ENCODE measurements at regions not wholly inside any gene's neighbourhood (a gene's known extent, or its start where the extent isn't known, plus 50 kb on each side); places are given as distances from the start of the nearest gene placed in this dataset.
"Not testable (repeated sequence)": the region's sequence is repeated elsewhere in the genome, so short reads cannot be mapped to it uniquely, and the experiment has no call there.

GRCh38 chr6:164339442-164339841 lies 924.9 kb downstream of the QKI start:
- not testable (repeated sequence) for TF ChIP-seq CTCF (IDR thresholded peaks at IDR 0.05); POLR2A (IDR thresholded peaks at IDR 0.05; ENCODE audit: low read depth)

Data from esophagus muscularis mucosa (tissue), 3 donors.